Mucosa of descending colon (tissue), 3 donors: ENCODE measurements at regions not wholly inside any gene's neighbourhood (a gene's known extent, or its start where the extent isn't known, plus 50 kb on each side); places are given as distances from the start of the nearest gene placed in this dataset.
"Not testable (repeated sequence)": the region's sequence is repeated elsewhere in the genome, so short reads cannot be mapped to it uniquely, and the experiment has no call there.

Experiments
- ATAC-seq: fragments of 200-7000 bp; cut with Tn5 transposase; one replicate; pipeline ENCODE4 v1.9.1; 2020; ENCODE audit warnings: mild to moderate bottlenecking, moderate library complexity
- DNase-seq, 3 donors: peaks; one replicate each; pipeline ENCODE4 v3.0.0-alpha.2; 2020
- H3K36me3 ChIP-seq: fragments of 200-600 bp; one replicate; pipeline ENCODE4 v1.8.0; 2021; ENCODE audit warnings: low read depth, mild to moderate bottlenecking
- H3K4me1 ChIP-seq: fragments of 200-600 bp; one replicate; pipeline ENCODE4 v1.8.0; 2021; ENCODE audit warnings: low read depth, mild to moderate bottlenecking
- H3K4me3 ChIP-seq: fragments of 200-600 bp; one replicate; pipeline ENCODE4 v1.8.0; 2021; ENCODE audit warnings: mild to moderate bottlenecking
- H3K9me3 ChIP-seq: fragments of 200-600 bp; one replicate; pipeline ENCODE4 v1.8.0; 2021; ENCODE audit warnings: mild to moderate bottlenecking
- CTCF ChIP-seq: fragments of 200-600 bp; IDR thresholded peaks from one replicate; pipeline ENCODE4 v1.8.0; 2022; ENCODE audit warnings: antibody characterized with exemption, mild to moderate bottlenecking
- intact Hi-C, 2 donors: fragments of 100-400 bp; cut with DNase I in 1 of 2; cut with micrococcal nuclease in 1 of 2; formaldehyde crosslinking; loops; one replicate each; pipeline versions ENCODE4 v1.11.0 to v1.11.1; 2022; cut with DNase I, micrococcal nuclease
- donor health status: DM: no; HTN: no; CAD: no; lungs with moderate emphysema.
- donor health status: DM: no; HTN: no; CAD: no.
- donor health status: DM: no; HTN: yes; CAD: no.

DNA sequence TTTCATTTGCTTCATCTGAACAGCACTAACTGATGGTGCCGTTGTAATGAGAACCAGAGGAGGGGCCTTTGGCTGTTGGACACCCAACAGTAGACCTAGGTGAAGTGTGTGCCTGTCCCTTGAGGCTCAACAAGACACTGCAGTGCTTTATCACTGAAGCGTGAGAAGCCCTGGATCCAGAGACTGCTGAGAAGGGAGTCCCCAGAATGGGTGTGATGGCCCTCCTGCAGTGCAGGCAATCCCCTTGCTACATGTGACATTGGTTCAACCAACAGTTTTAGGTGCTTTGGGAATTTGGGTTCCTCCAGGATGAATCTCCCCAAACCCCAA lies 125.6 kb downstream of the BRD1 start:
- Histone ChIP-seq H3K4me3 (no peak overlapping the region), H3K9me3 (peaks cover 4% of the 10 kb centered on the region), H3K4me1 (no peaks in the 10 kb centered on the region), H3K36me3 (no peaks in the 10 kb centered on the region)
- ATAC-seq (no peak), DNase-seq (no peak)
- TF ChIP-seq CTCF, result no peak
- intact Hi-C loops, result no loop called here

DNA sequence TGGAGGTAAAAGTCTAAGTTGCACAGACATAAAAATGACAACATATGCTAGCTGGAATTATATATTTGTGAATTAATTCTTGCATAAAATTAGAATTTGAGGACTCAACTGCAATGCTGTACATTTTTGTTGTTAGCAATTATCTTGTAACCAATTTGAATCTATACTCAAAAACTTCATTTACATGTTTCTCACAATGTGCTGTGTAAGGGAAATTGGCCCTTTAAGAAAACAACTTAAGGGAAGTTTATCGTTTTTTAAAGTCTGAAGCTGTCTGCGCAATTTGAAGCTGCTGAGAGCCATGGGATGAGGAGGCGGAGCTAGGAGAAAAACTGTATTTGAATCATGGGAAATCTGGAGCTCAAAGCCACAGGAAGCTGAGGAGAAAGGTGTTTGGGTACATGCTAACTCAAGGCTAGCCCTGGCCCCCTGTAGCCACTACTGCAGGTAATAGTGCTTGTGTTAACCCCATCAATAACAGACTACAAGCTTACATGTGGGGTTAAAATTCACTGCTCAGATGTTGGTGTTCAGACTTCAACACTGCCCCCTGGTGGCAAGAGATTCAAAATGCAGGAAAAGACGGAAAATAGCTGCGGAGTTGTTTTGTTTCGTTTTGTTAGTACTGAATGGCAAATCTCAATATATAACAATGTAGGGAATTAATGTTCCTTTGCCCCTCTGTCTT lies 126.1 kb downstream of the BRD1 start:
- no peak for DNase-seq
- no peak for ATAC-seq
- Histone ChIP-seq H3K9me3 (peaks cover 4% of the 10 kb centered on the region), H3K36me3 (no peaks in the 10 kb centered on the region), H3K4me1 (no peaks in the 10 kb centered on the region), H3K4me3 (no peak overlapping the region)
- intact Hi-C loops, result no loop called here
- TF ChIP-seq CTCF, result no peak

GRCh38 chr22:49699928-49700498 lies 127.7 kb downstream of the BRD1 start:
- Histone ChIP-seq H3K4me3 (no peak overlapping the region), H3K36me3 (no peaks in the 10 kb centered on the region), H3K4me1 (no peaks in the 10 kb centered on the region), H3K9me3 (peaks cover 4% of the 10 kb centered on the region)
- no peak for DNase-seq
- no peak for TF ChIP-seq CTCF
- intact Hi-C loops, result no loop called here
- ATAC-seq, result no peak

DNA sequence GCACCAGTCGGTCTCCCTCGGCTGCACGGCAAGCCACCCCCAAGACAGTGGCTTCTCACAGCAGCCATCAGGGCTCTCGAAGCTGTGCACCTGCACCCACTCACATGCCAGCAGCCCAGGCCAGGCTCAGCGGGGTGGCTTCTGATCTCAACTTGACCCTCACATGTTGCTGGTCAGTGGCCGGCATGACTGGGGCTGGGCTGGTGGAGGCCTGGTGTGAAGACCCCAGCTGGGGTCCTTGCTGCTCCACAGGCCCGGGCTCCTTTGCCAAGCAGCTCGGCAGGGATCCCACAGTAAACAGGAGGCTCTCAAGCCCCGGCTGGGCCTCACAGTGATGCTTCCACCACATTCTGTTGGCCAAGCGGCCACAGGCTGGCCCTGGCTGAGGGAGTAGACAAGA lies 128.2 kb downstream of the BRD1 start:
- H3K4me3 ChIP-seq, result no peak overlapping the region
- H3K36me3 ChIP-seq, result no peaks in the 10 kb centered on the region
- DNase-seq (no peak), ATAC-seq (no peak)
- H3K4me1 ChIP-seq, result no peaks in the 10 kb centered on the region
- TF ChIP-seq CTCF, result no peak
- H3K9me3 ChIP-seq, result peaks cover 4% of the 10 kb centered on the region
- intact Hi-C loops, result no loop called here

DNA sequence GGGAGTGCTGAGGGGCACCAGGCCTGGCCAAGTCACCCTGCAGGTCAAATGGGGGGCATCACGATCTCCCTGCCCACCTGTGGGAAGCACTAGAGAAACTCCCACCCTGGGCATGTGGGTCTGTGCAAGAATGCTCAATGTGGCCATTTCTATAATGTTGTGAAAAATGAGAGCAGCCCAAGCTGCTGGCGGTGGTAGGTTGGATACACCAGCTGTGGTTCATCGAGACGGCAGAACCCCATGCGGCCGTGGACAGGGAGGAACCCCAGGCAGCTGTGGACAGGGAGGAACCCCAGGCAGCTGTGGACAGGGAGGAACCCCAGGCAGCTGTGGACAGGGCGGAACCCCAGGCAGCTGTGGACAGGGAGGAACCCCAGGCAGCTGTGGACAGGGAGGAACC lies 129.1 kb downstream of the BRD1 start:
- H3K36me3 ChIP-seq, H3K4me3 ChIP-seq, intact Hi-C loops, ATAC-seq, DNase-seq, H3K9me3 ChIP-seq, H3K4me1 ChIP-seq: not testable (repeated sequence)

DNA sequence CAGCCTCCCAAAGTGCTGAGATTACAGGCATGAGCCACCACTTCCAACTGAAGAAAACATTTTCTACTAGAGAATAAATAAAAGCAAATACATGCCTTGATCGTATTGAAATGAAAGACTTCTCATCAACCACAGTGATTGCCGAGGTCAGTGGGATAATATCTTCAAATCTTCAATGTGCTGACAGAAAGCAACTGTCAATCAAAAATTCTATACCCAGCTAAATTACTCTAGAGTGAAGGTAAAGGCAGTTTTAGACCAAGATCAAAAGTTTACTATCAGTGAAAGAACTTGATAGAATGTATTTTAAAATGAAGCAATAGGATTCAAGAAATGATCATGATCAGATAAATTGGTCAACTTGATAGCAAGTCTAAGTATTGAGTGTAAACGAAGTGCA lies 130.6 kb downstream of the BRD1 start:
- Histone ChIP-seq H3K4me3 (no peak overlapping the region), H3K36me3 (no peaks in the 10 kb centered on the region), H3K4me1 (no peaks in the 10 kb centered on the region), H3K9me3 (peaks cover 4% of the 10 kb centered on the region)
- intact Hi-C loops, result no loop called here
- TF ChIP-seq CTCF, result no peak
- ATAC-seq, result no peak
- no peak for DNase-seq
